GM18520 (cell line): ENCODE measurements at regions not wholly inside any gene's neighbourhood (a gene's known extent, or its start where the extent isn't known, plus 50 kb on each side); places are given as distances from the start of the nearest gene placed in this dataset.
"Not testable (repeated sequence)": the region's sequence is repeated elsewhere in the genome, so short reads cannot be mapped to it uniquely, and the experiment has no call there.

Source experiments
- ATAC-seq: cut with Tn5 transposase; IDR thresholded peaks from one replicate; pipeline ENCODE4 v1.9.1; 2021; ENCODE audit not compliant: unreplicated experiment

GRCh38 chr5:68116408-68116807 is 99.1 kb upstream of the PIK3R1 start:
- no peak for ATAC-seq

- no peak for ATAC-seq
Measured at GRCh38 chr5:68115584-68115983, 100.0 kb upstream of the PIK3R1 start.

DNA sequence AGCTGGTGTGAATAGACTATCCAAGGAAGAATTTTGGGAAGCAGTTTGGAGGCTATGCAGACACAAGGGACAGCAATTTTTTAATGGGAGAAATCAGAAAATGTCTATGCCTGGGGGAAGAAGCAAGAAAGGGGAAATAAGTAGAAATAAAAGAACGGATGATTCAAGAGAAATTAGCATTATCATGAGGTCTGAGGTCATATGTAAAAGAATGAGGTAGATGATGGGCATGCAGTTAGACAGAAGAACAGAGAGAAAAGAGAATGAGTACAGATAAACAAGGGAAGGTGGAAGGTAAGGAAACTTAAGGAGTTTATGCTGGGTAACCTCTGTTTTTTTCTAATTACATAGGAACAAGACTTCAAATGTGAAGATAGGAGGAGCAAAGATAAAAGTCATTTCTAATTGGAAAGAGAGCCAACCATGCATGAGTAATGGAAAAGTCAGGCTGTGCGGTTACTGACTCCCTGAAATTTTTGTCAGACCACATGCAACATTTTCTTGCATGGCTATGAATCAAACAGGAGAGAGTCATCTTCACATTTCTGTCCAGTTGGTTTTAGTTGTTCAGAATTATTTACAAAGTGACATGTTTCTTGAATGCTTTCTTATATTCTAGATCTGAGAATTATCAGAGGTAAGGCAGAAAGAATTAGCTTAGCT is 101.0 kb upstream of the PIK3R1 start:
- ATAC-seq: no peak

GRCh38 chr5:68112658-68113057 is 102.9 kb upstream of the PIK3R1 start:
- ATAC-seq: no peak

DNA sequence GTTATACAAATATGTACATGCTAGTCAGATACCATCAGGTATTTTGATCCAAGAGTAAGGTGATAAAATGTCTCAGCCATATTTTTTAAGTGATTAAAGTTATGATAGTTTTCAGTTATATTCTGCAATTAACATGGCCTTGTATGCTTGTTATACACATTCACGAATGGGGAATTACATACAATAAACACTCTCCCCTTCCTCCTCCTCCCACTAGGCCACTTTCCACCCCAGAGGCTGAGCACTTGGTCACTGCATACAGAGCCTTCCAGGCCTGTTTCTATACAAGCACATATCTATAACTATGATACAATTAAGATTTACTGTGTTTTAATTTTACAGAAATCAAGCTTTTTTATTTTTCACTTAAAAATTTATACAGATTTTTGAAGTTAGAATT is 104.7 kb upstream of the PIK3R1 start:
- ATAC-seq: no peak

GRCh38 chr5:68110264-68110663 is 105.3 kb upstream of the PIK3R1 start:
- no peak for ATAC-seq

GRCh38 chr5:68104217-68104616 is 111.3 kb upstream of the PIK3R1 start:
- not testable (repeated sequence) for ATAC-seq

DNA sequence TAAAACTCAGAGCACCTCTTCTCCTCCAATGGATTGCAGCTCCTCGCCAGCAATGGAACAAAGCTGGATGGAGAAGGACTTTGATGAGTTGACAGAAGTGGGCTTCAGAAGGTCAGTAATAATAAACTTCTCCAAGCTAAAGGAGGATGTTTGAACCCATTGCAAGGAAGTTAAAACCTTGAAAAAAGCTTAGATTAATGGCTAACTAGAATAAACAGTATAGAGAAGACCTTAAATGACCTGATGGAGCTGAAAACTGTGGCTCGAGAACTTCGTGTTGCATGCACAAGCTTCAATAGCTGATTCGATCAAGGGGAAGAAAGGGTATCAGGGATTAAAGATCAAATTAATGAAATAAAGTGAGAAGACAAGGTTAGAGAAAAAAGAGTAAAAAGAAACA is 112.3 kb upstream of the PIK3R1 start:
- not testable (repeated sequence) for ATAC-seq

DNA sequence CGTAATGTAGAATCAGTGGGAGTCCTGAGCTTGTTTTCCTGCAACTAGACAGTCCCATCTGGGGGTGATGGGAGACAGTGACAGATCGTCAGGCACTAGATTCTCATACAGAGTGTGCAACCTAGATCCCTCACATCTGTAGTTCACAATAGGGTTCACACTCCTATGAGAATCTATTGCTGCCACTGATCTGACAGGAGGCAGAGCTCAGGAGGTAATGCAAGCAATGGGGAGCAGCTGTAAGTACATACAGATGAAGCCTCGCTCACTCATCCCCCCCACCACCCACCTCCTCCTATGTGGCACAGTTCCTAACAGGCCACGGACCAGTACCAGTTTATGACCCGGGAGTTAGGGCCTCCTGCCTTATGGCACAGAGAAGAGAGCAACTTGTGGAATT is 116.2 kb upstream of the PIK3R1 start:
- ATAC-seq: no peak

GRCh38 chr5:68093455-68094159 is 121.9 kb upstream of the PIK3R1 start:
- ATAC-seq: no peak

DNA sequence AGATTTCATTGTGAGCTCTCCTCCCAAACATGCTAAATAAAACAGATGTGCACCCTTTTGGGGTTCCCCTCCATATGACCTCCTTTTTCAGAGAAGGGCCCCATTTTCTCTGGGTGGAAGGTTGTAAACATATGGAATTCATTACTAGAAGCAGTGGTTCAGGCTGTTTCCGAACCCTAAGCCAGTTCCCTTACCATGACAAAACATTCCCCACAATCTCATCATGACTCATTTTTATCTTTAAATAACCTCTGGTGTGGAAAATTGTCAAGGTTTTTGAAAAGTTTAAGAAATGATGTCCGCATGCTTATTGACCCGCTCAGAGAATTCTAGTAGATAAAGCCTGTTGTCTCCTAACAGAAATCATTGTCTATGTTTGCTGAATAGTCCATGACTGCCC is 127.3 kb upstream of the PIK3R1 start:
- ATAC-seq: no peak

DNA sequence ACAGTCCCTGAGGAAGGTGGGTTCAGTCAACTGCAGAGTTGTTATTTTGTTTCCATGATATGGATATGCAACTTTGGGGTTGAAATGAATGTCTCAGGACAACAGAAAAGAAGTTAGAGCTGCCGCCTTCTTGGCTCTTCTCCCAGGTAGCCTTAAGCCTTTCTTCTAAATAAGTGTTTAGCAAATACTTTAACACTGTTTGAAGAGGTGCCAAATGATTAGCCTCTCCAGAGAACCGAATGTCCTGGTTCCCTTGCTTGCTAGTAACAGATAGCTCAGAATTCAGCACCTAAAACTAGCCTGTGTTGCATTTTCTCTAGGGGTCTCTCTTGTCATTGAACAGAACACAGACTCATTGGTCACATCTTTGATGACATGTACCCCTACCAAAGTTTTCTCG is 127.7 kb upstream of the PIK3R1 start:
- ATAC-seq: no peak

DNA sequence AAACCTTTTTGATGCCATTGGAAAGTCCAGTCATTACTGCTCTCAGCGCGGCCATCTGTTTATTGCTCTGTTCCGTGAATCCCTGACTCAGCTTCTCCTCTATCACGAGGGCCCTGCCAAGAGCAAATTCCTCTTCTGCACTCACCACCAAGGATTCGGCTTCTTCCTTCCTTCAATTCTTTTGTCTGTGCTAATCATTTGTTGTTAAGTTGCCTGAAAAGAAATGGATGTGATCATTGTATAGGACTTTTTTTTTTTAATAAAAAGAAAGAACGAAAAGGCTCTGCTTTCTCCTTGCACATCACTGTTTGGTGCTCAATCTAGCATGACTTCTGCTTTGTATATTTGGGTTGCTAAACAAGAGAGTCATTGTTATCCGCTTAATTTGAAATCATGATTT is 128.7 kb upstream of the PIK3R1 start:
- ATAC-seq: no peak

GRCh38 chr5:68086439-68086838 is 129.1 kb upstream of the PIK3R1 start:
- no peak for ATAC-seq

DNA sequence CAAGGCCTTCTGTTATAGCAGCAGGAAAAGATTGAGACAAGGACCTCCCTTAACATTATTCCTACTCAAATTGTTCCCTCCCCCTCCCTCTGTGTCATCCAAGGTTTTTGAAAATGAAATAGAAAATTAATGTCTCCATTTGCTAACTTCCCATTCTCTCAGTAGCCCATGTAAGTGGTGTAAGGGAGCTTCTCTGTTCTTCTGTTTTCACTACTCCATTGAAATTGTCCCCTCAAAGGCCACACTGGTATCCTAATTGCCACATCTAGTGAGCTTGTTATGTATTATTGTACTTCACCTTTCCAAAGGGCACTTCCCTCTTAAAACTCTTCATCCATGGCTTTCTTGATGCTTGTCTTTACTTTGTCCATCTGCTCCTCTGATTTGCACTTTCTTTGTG is 131.2 kb upstream of the PIK3R1 start:
- no peak for ATAC-seq

- ATAC-seq: no peak
Measured at GRCh38 chr5:68080282-68081050, 135.1 kb upstream of the PIK3R1 start.

DNA sequence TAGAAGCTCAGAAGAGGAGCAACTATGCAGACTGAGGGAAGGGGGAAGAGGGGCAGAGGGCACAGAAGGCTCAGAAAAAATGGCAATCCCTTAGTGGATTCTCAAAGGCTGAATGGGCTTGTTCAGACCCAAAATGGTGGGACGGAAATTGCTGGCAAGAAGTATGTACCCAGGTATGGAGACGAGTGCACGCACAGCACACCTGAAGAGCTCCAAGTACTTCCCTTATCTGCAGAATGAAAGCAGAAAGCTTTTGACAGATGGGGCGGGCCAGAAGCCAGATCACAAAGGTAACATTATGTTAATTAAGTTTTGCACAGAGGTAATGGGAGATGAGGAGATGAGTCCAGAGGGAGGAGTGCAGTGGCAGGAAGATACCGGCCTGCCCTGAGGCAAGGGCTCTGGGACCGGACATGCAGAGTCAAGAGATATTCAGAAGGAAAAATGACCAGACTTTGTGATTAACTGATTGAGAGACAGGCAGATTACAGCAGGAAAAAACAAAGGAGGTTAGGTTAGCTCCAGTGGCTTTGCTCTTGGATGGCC is 138.1 kb upstream of the PIK3R1 start:
- ATAC-seq: no peak

GRCh38 chr5:68074633-68075032 is 140.9 kb upstream of the PIK3R1 start:
- ATAC-seq: no peak

- ATAC-seq: no peak
Measured at GRCh38 chr5:68074048-68074632, 141.4 kb upstream of the PIK3R1 start.

GRCh38 chr5:68071736-68072135 is 143.8 kb upstream of the PIK3R1 start:
- ATAC-seq: no peak

DNA sequence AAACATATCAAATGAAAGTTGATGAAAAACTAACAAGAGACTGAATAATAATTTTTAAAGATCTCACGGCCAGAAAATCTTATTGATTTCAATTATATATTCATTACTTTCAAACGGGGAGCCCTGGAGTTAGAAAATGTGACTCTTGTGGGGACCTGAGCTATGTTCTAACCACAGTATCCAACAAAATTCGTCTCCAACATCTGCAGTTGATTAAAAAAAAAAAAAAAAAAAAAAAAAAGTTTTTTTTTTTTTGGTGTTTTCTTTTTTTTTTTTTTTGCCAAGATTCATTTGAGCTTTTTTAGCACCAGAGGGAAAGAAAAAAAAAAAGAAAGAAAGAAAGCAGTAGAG is 144.3 kb upstream of the PIK3R1 start:
- ATAC-seq: no peak
